Gastroesophageal sphincter (tissue), 4 donors: ENCODE measurements at regions not wholly inside any gene's neighbourhood (a gene's known extent, or its start where the extent isn't known, plus 50 kb on each side); places are given as distances from the start of the nearest gene placed in this dataset.

ENCODE experiments used
- ATAC-seq: fragments of 150-250 bp; one replicate; pipeline ENCODE4 v1.9.1; 2016; ENCODE audit warnings: mild to moderate bottlenecking, moderate library complexity
- H3K27ac ChIP-seq, 4 donors: fragments of 200-600 bp; sonication (generic) in 3 of 4; 1 replicate in 3 of 4; 2 replicates in 1 of 4; pipeline ENCODE4 v1.5.1; 2016 to 2019
- H3K27me3 ChIP-seq: fragments of 200-600 bp; sonication (generic); one replicate; pipeline ENCODE4 v1.5.1; 2019
- H3K36me3 ChIP-seq, 2 donors: fragments of 200-600 bp; sonication (generic); one replicate each; pipeline ENCODE4 v1.5.1; 2019; ENCODE audit warnings: control low read depth in 1 of 2
- H3K4me1 ChIP-seq, 3 donors: fragments of 200-600 bp; sonication (generic); 1 replicate in 2 of 3; 2 replicates in 1 of 3; pipeline ENCODE4 v1.5.1; 2016 to 2019; ENCODE audit warnings: control low read depth in 2 of 3
- H3K4me3 ChIP-seq, 2 donors: fragments of 200-600 bp; sonication (generic); one replicate each; pipeline ENCODE4 v1.5.1; 2019; ENCODE audit warnings: mild to moderate bottlenecking in 1 of 2, moderate library complexity in 1 of 2
- H3K9me3 ChIP-seq, 3 donors: fragments of 200-600 bp; sonication (generic); one replicate each; pipeline ENCODE4 v1.5.1; 2017 to 2019; ENCODE audit warnings: control low read depth in 2 of 3
- EP300 ChIP-seq: sonication (generic); formaldehyde crosslinking; IDR thresholded peaks from one replicate; pipeline ENCODE4 v1.6.1; 2017; ENCODE audit warnings: antibody characterized with exemption, mild to moderate bottlenecking
- POLR2A ChIP-seq, 2 donors: fragments of 450-650 bp; IDR thresholded peaks; one replicate each; pipeline ENCODE4 v1.6.1; 2017; ENCODE audit warnings: antibody characterized with exemption in 2 of 2, mild to moderate bottlenecking in 2 of 2, moderate library complexity in 1 of 2
- POLR2AphosphoS5 ChIP-seq: sonication (generic); formaldehyde crosslinking; IDR thresholded peaks from one replicate; pipeline ENCODE4 v1.6.1; 2017; ENCODE audit warnings: antibody characterized with exemption
- WGBS, 2 donors: methylation state at CpG; one replicate each; pipeline ENCODE4 v1.1.5; 2018; ENCODE audit warnings: low coverage in 1 of 2; 5-methylcytosine and 5-hydroxymethylcytosine counted together
- TF ChIP-seq, protein P1 (sequence below), 4 experiments: fragments of 200-600 bp in 2 of 4; fragments of 450-650 bp in 2 of 4; sonication (generic) in 1 of 4; IDR thresholded peaks; one replicate each; pipeline ENCODE4 v1.5.1; 2017 to 2019; ENCODE audit warnings: antibody characterized with exemption in 4 of 4, mild to moderate bottlenecking in 2 of 4, moderate library complexity in 2 of 4

DNA sequence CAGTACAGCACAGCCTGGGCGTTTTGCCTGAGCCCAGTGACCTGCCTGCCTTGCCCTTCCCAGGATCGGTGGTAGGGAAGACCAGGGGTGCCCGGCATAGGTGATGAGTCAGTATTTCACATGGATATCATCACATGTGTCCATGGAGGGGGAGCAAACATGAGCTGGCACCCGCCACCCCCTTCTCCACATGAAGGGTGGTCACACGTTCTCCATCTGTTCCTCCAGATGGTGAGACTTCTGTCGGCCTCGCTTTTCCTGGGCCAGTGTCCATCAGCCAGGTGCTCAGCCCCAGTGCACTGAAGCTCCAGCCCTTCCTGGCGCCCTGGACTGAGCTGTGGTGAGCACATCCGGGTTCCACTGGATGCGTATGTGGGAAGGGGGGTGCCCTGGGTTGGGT, 208.4 kb downstream of the UBE3A start:
- H3K9me3 ChIP-seq, result peaks cover 0 to 71% (median 0%) of the 10 kb centered on the region in 3 donors
- TF ChIP-seq POLR2A (IDR thresholded peaks at IDR 0.05), result no peak
- TF ChIP-seq, protein P1, sequence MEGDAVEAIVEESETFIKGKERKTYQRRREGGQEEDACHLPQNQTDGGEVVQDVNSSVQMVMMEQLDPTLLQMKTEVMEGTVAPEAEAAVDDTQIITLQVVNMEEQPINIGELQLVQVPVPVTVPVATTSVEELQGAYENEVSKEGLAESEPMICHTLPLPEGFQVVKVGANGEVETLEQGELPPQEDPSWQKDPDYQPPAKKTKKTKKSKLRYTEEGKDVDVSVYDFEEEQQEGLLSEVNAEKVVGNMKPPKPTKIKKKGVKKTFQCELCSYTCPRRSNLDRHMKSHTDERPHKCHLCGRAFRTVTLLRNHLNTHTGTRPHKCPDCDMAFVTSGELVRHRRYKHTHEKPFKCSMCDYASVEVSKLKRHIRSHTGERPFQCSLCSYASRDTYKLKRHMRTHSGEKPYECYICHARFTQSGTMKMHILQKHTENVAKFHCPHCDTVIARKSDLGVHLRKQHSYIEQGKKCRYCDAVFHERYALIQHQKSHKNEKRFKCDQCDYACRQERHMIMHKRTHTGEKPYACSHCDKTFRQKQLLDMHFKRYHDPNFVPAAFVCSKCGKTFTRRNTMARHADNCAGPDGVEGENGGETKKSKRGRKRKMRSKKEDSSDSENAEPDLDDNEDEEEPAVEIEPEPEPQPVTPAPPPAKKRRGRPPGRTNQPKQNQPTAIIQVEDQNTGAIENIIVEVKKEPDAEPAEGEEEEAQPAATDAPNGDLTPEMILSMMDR (IDR thresholded peaks at IDR 0.05), result no peak
- no peak for TF ChIP-seq POLR2AphosphoS5
- no peak for TF ChIP-seq EP300

DNA sequence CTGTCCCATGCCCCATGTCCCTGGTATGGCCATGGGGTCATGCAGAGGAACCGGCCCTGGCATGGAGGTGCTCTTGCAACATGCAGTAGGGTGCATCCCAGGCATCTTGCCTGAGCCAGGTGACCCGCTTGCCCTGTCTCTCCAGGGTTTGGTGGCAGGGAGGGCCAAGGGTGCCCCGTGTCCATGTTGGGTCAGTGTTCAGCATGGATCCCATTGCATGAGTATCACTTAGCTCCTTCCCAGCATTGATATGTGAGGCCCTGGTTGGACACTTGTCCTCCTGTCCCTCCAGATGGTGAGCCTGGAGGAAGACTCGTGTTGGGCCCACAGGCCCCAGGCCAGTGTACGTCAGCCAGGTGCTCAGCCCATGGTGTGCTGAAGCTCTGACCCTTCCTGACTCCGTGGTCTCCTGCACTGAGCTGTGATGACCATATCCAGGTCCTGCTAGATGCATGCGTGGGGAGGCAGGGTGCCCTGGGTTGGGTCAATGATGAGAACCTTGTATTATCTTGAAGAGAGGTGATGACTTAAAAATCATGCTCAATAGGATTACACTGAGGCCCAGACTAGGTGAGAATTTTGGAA, 205.0 kb downstream of the UBE3A start:
- H3K27me3 ChIP-seq, result no peaks in the 10 kb centered on the region
- H3K9me3 ChIP-seq, result peaks cover 0 to 68% (median 0%) of the 10 kb centered on the region in 3 donors
- H3K4me3 ChIP-seq, result no peak overlapping the region
- H3K36me3 ChIP-seq, result no peaks in the 10 kb centered on the region
- no peaks in the 10 kb centered on the region for H3K4me1 ChIP-seq
- H3K27ac ChIP-seq, result no peak overlapping the region
- TF ChIP-seq POLR2AphosphoS5, result no peak
- TF ChIP-seq POLR2A (IDR thresholded peaks at IDR 0.05), result no peak
- TF ChIP-seq, protein P1 (IDR thresholded peaks at IDR 0.05), result no peak
- TF ChIP-seq EP300, result no peak
- no peak for ATAC-seq
- WGBS, 2 donors, result no CpG with 5 or more reads among the region's 7 CpGs

More for the DNA sequence above, 208.4 kb downstream of the UBE3A start:
- ATAC-seq, result no peak
- Histone ChIP-seq H3K4me1 (no peaks in the 10 kb centered on the region), H3K4me3 (no peak overlapping the region), H3K27ac (no peak overlapping the region), H3K36me3 (no peaks in the 10 kb centered on the region), H3K27me3 (no peaks in the 10 kb centered on the region)
- WGBS, 2 donors, result no CpG with 5 or more reads among the region's 10 CpGs

DNA sequence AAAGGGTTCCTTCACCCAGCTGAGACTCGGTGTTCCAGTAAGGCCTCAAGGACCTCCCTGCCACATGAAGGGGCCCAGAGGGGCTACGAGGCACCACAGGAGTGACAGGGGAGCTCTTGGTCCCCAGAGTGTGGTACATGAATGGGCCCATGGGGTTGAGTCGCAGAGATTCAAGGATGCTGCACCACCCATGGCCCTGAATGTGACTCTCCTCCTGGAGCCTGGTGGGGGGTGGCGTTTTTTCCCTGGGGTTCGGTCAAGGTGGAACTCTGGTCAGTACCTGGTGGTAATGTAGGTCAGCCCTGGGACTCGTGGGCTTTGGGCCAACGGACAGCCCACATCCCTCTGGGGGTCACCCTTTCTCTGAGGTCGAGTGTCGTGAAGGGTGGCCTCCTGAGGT, 204.0 kb downstream of the UBE3A start:
- no peak for ATAC-seq
- TF ChIP-seq EP300, result no peak
- no peak for TF ChIP-seq POLR2A (IDR thresholded peaks at IDR 0.05)
- TF ChIP-seq POLR2AphosphoS5, result no peak
- TF ChIP-seq, protein P1 (IDR thresholded peaks at IDR 0.05), result no peak
- no peak overlapping the region for H3K27ac ChIP-seq
- no peaks in the 10 kb centered on the region for H3K27me3 ChIP-seq
- no peak overlapping the region for H3K4me3 ChIP-seq
- no peaks in the 10 kb centered on the region for H3K4me1 ChIP-seq
- no CpG with 5 or more reads among the region's 9 CpGs for WGBS, 2 donors
- H3K9me3 ChIP-seq, result peaks cover 0 to 77% (median 0%) of the 10 kb centered on the region in 3 donors
- H3K36me3 ChIP-seq, result no peaks in the 10 kb centered on the region

DNA sequence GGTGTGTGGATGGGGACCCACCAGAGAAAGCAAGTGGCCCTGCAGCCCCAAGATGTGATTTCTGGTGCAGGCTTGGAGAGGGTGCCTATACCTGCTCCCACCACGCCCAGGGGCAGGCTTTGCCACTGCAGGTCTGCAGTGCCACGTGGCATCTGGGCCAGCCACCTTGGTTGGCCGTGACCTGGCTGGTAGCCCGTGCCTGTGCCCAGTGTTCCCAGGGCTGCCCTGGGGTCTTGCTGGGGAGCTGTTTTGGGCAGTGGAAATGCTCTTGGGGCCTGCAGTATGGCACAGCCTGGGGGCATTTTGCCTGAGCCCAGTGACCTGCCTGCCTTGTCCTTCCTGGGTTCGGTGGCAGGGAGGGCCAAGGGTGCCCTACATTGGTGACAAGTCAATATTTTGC, 203.4 kb downstream of the UBE3A start:
- no peaks in the 10 kb centered on the region for H3K36me3 ChIP-seq
- no peak for TF ChIP-seq POLR2A (IDR thresholded peaks at IDR 0.05)
- no peak for TF ChIP-seq POLR2AphosphoS5
- no peaks in the 10 kb centered on the region for H3K27me3 ChIP-seq
- peaks cover 0 to 83% (median 0%) of the 10 kb centered on the region in 3 donors for H3K9me3 ChIP-seq
- H3K4me3 ChIP-seq, result no peak overlapping the region
- H3K27ac ChIP-seq, result no peak overlapping the region
- 20% methylated on average over 1 of the region's 5 CpGs; no CpG with 5 or more reads in 1 of the 2 donors for WGBS, 2 donors
- H3K4me1 ChIP-seq, result no peaks in the 10 kb centered on the region
- no peak for ATAC-seq

DNA sequence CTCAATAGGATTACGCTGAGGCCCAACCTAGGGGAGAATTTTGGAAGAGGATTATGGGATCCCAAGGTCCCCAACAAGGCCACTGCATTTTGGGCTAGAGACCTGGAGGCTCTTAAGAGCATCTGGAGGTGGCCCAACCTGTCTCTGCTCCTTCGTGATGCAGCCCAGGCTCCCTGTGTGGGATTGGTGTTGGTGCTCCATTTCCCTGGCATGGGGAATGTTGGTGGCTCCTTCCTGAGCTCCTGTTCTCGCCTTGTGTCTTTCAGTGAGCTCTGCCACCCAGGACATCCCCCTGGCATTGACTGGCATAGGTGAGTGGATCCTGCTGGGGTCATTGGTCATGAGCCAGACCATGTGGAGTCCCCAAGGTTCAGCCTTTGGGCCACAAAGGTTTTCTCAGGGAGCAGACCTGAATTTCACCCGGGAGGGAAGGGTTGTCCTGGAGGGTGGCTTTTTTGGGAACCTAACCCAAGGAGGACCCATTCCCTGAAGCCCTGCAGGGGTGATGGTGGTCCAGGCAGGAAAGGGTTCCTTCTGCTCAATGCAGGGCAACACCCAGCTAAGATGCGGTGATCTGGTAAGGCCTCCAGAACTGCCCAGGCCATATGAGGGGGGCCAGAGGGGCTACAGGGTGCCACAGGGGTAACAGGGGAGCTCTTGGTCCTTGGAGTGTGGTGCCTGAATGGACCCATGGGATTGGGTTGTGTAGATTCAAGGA, 202.5 kb downstream of the UBE3A start:
- TF ChIP-seq EP300 (no peak), POLR2A (IDR thresholded peaks at IDR 0.05) (no peak)
- TF ChIP-seq, protein P1 (IDR thresholded peaks at IDR 0.05), result no peak
- Histone ChIP-seq H3K4me1 (no peaks in the 10 kb centered on the region), H3K4me3 (no peak overlapping the region), H3K9me3 (peaks cover 0 to 87% (median 0%) of the 10 kb centered on the region in 3 donors), H3K36me3 (no peaks in the 10 kb centered on the region), H3K27me3 (no peaks in the 10 kb centered on the region), H3K27ac (no peak overlapping the region)
- ATAC-seq, result no peak
- WGBS, 2 donors, result no CpG with 5 or more reads among the region's 5 CpGs
